H9 (cell line): ENCODE measurements at regions not wholly inside any gene's neighbourhood (a gene's known extent, or its start where the extent isn't known, plus 50 kb on each side); places are given as distances from the start of the nearest gene placed in this dataset.

Experiments
- DNase-seq: peaks from one replicate; pipeline ENCODE4 v3.0.0-alpha.2; 2017
- H2AFZ ChIP-seq: one replicate; pipeline ENCODE4 v1.6.1; 2013; ENCODE audit warnings: mild to moderate bottlenecking, low read length, control low read depth, moderate library complexity
- H2AK5ac ChIP-seq: 2 replicates; pipeline ENCODE4 v1.6.1; 2013; ENCODE audit warnings: low read length, control low read depth, mixed read lengths; ENCODE audit not compliant: insufficient read length
- H2BK120ac ChIP-seq: one replicate; pipeline ENCODE4 v1.6.1; 2013; ENCODE audit warnings: low read depth, mild to moderate bottlenecking, low read length, control low read depth, inconsistent platforms; ENCODE audit not compliant: poor library complexity, severe bottlenecking
- H2BK12ac ChIP-seq: 2 replicates; pipeline ENCODE4 v1.6.1; 2013; ENCODE audit warnings: low read length, control low read depth, mixed read lengths, low read depth; ENCODE audit not compliant: insufficient read length
- H2BK15ac ChIP-seq: 2 replicates; pipeline ENCODE4 v1.6.1; 2013; ENCODE audit warnings: low read depth, low read length, control low read depth
- H2BK20ac ChIP-seq: one replicate; pipeline ENCODE4 v1.6.1; 2013; ENCODE audit warnings: low read depth, mild to moderate bottlenecking, low read length, control low read depth, inconsistent platforms; ENCODE audit not compliant: poor library complexity, severe bottlenecking
- H2BK5ac ChIP-seq: 2 replicates; pipeline ENCODE4 v1.6.1; 2013; ENCODE audit warnings: low read length, control low read depth, mixed read lengths; ENCODE audit not compliant: insufficient read length
- H3K14ac ChIP-seq: 2 replicates; pipeline ENCODE4 v1.6.1; 2013; ENCODE audit warnings: low read length, control low read depth; ENCODE audit not compliant: insufficient read depth
- H3K18ac ChIP-seq: 2 replicates; pipeline ENCODE4 v1.6.1; 2013; ENCODE audit warnings: low read depth, mild to moderate bottlenecking, mixed read lengths, low read length, control low read depth; ENCODE audit not compliant: insufficient read length
- H3K23ac ChIP-seq: 2 replicates; pipeline ENCODE4 v1.6.1; 2013; ENCODE audit warnings: low read length, control low read depth, mixed read lengths, low read depth; ENCODE audit not compliant: insufficient read length
- H3K23me2 ChIP-seq: 2 replicates; pipeline ENCODE4 v1.6.1; 2013; ENCODE audit warnings: low read depth, mild to moderate bottlenecking, mixed read lengths, low read length, control low read depth; ENCODE audit not compliant: insufficient read length, poor library complexity, severe bottlenecking
- H3K27ac ChIP-seq: 2 replicates; pipeline ENCODE4 v1.5.1; 2013; ENCODE audit warnings: low read length, control low read depth, mixed read lengths, low read depth; ENCODE audit not compliant: insufficient read length
- H3K27me3 ChIP-seq: 2 replicates; pipeline ENCODE4 v1.6.1; 2013; ENCODE audit warnings: low read length, control low read depth, inconsistent platforms; ENCODE audit not compliant: insufficient read depth
- H3K4ac ChIP-seq: 2 replicates; pipeline ENCODE4 v1.6.1; 2013; ENCODE audit warnings: low read depth, mild to moderate bottlenecking, control low read depth, inconsistent platforms, low read length, moderate library complexity
- H3K4me1 ChIP-seq: 2 replicates; pipeline ENCODE4 v1.6.1; 2013; ENCODE audit warnings: low read length, control low read depth, inconsistent platforms; ENCODE audit not compliant: insufficient read depth
- H3K4me2 ChIP-seq: 2 replicates; pipeline ENCODE4 v1.6.1; 2013; ENCODE audit warnings: low read length, control low read depth, mixed read lengths; ENCODE audit not compliant: insufficient read length, insufficient read depth
- H3K56ac ChIP-seq: 2 replicates; pipeline ENCODE4 v1.6.1; 2013; ENCODE audit warnings: low read depth, mild to moderate bottlenecking, mixed read lengths, low read length, control low read depth; ENCODE audit not compliant: insufficient read length
- H3K79me1 ChIP-seq: 2 replicates; pipeline ENCODE4 v1.6.1; 2013; ENCODE audit warnings: low read depth, mild to moderate bottlenecking, moderate library complexity, low read length, control low read depth, inconsistent platforms; ENCODE audit not compliant: insufficient read depth, poor library complexity, severe bottlenecking
- H3K79me2 ChIP-seq: 2 replicates; pipeline ENCODE4 v1.6.1; 2013; ENCODE audit warnings: low read length, control low read depth, inconsistent platforms; ENCODE audit not compliant: insufficient read depth
- H3K9ac ChIP-seq: 2 replicates; pipeline ENCODE4 v1.6.1; 2013; ENCODE audit warnings: low read length, control low read depth, mixed read lengths; ENCODE audit not compliant: insufficient read length; ENCODE audit errors: extremely low read depth
- H3K9me3 ChIP-seq: one replicate; pipeline ENCODE4 v1.6.1; 2013; ENCODE audit warnings: low read depth, low read length, inconsistent platforms; ENCODE audit not compliant: control insufficient read depth
- H3T11ph ChIP-seq: one replicate; pipeline ENCODE4 v1.6.1; 2013; ENCODE audit warnings: mild to moderate bottlenecking, low read length, control low read depth, inconsistent platforms
- H4K20me1 ChIP-seq: one replicate; pipeline ENCODE4 v1.6.1; 2013; ENCODE audit not compliant: control insufficient read depth, insufficient read length, insufficient read depth
- H4K5ac ChIP-seq: 2 replicates; pipeline ENCODE4 v1.6.1; 2013; ENCODE audit warnings: low read depth, mild to moderate bottlenecking, mixed read lengths, low read length, control low read depth; ENCODE audit not compliant: insufficient read length
- H4K8ac ChIP-seq: replicated peaks from 2 replicates; pipeline ENCODE4 v1.6.1; 2013; ENCODE audit warnings: low read length, control low read depth, mixed read lengths, low read depth; ENCODE audit not compliant: insufficient read length
- H4K91ac ChIP-seq: 2 replicates; pipeline ENCODE4 v1.6.1; 2013; ENCODE audit warnings: low read depth, mild to moderate bottlenecking, moderate library complexity, mixed read lengths, low read length, control low read depth; ENCODE audit not compliant: insufficient read length
- H3K27ac Mint-ChIP-seq, 3 experiments: 2 replicates in 2 of 3; 3 replicates in 1 of 3; pipeline ENCODE4 v1.8.0; 2020 to 2021; ENCODE audit warnings: mixed read lengths in 3 of 3, mild to moderate bottlenecking in 1 of 3, moderate library complexity in 1 of 3
- H3K27me3 Mint-ChIP-seq: 2 replicates; pipeline ENCODE4 v1.8.0; 2021; ENCODE audit warnings: low read depth, mild to moderate bottlenecking, moderate library complexity, mixed read lengths
- H3K36me3 Mint-ChIP-seq, 3 experiments: 2 replicates in 2 of 3; 3 replicates in 1 of 3; pipeline ENCODE4 v1.8.0; 2020 to 2021; ENCODE audit warnings: low read depth in 3 of 3, mixed read lengths in 3 of 3; ENCODE audit not compliant: insufficient read depth in 1 of 3
- H3K4me1 Mint-ChIP-seq, 2 experiments: 2 replicates each; pipeline ENCODE4 v1.8.0; 2020; ENCODE audit warnings: mixed read lengths in 2 of 2
- H3K4me3 Mint-ChIP-seq, 2 experiments: 2 replicates in 1 of 2; 3 replicates in 1 of 2; pipeline ENCODE4 v1.8.0; 2020 to 2021; ENCODE audit warnings: mild to moderate bottlenecking in 2 of 2, mixed read lengths in 2 of 2, moderate library complexity in 1 of 2
- H3K9me3 Mint-ChIP-seq, 2 experiments: 2 replicates in 1 of 2; 3 replicates in 1 of 2; pipeline ENCODE4 v1.8.0; 2020; ENCODE audit warnings: mild to moderate bottlenecking in 2 of 2, mixed read lengths in 2 of 2, moderate library complexity in 1 of 2
- CTCF ChIP-seq: fragments of 200-600 bp; sonication (generic); conservative IDR thresholded peaks from 3 replicates; pipeline ENCODE4 v1.8.0; 2021; ENCODE audit warnings: antibody characterized with exemption, mild to moderate bottlenecking
- WGBS: extraction: QIAGEN DNeasy Blood & Tissue Kit; methylation state at CpG from one replicate; pipeline ENCODE4 v1.1.7; 2013; ENCODE audit warnings: missing lambda C conversion rate, low lambda C conversion rate, mixed read lengths; ENCODE audit not compliant: insufficient read length; ENCODE audit errors: extremely low coverage; 5-methylcytosine and 5-hydroxymethylcytosine counted together

- H2BK20ac ChIP-seq: no peak overlapping the region
- Mint-ChIP-seq H3K4me3 (no peak overlapping the region), H3K9me3 (no peaks in the 10 kb centered on the region), H3K27me3 (no peaks in the 10 kb centered on the region), H3K36me3 (no peaks in the 10 kb centered on the region), H3K27ac (no peak overlapping the region), H3K4me1 (no peaks in the 10 kb centered on the region)
- no peak overlapping the region for H3K4me2 ChIP-seq
- no peak overlapping the region for H3K9ac ChIP-seq
- H2BK5ac ChIP-seq: no peak overlapping the region
- no peaks in the 10 kb centered on the region for H4K20me1 ChIP-seq
- no peaks in the 10 kb centered on the region for H3K23me2 ChIP-seq
- no peak overlapping the region for H2BK12ac ChIP-seq
- no peak overlapping the region for H3K4ac ChIP-seq
- H4K8ac ChIP-seq: no peak overlapping the region
- no peak overlapping the region for H4K5ac ChIP-seq
- no peak for TF ChIP-seq CTCF
- H3T11ph ChIP-seq: no peak overlapping the region
- H3K9me3 ChIP-seq: no peaks in the 10 kb centered on the region
- H3K18ac ChIP-seq: no peak overlapping the region
- H4K91ac ChIP-seq: no peak overlapping the region
- DNase-seq: no peak
- no peak overlapping the region for H3K23ac ChIP-seq
- no peaks in the 10 kb centered on the region for H3K79me1 ChIP-seq
- no peaks in the 10 kb centered on the region for H3K4me1 ChIP-seq
- H3K56ac ChIP-seq: no peak overlapping the region
- H3K27me3 ChIP-seq: no peaks in the 10 kb centered on the region
- H3K27ac ChIP-seq: no peak overlapping the region
- no peak overlapping the region for H3K14ac ChIP-seq
- H2AK5ac ChIP-seq: no peak overlapping the region
- no peak overlapping the region for H2BK15ac ChIP-seq
- no peak overlapping the region for H2AFZ ChIP-seq
- no peak overlapping the region for H2BK120ac ChIP-seq
- no peaks in the 10 kb centered on the region for H3K79me2 ChIP-seq
- no CpG with 5 or more reads among the region's 5 CpGs for whole genome bisulfite sequencing
These were observed 428.2 kb downstream of the BMP2 start for GRCh38 chr20:7195704-7196103.
